Endothelial cell of umbilical vein (primary cell): ENCODE measurements at regions not wholly inside any gene's neighbourhood (a gene's known extent, or its start where the extent isn't known, plus 50 kb on each side); places are given as distances from the start of the nearest gene placed in this dataset.

ENCODE experiments used
- BruUV-seq: library from RNA; stranded (reverse); fragments of 400-500 nt; replicated peaks from 2 replicates; lab custom pipeline; 2021; lab: Mats Ljungman, UMichigan
- CTCF ChIA-PET: fragments of 300-600, 350-600 bp; sonication (Branson Sonifier 250); formaldehyde crosslinking; loops from one replicate; lab custom pipeline; 2021; ENCODE audit warnings: antibody characterized with exemption, inconsistent platforms; lab: Charles Lee
- POLR2A ChIA-PET: fragments of 300-600, 350-600 bp; sonication (Branson Sonifier 250); formaldehyde crosslinking; loops from one replicate; lab custom pipeline; 2021; ENCODE audit warnings: antibody characterized with exemption, inconsistent platforms; lab: Charles Lee
- DNase-seq: peaks from one replicate; pipeline ENCODE4 v3.0.0-alpha.2; 2011; ENCODE audit warnings: low read depth, low spot score
- FAIRE-seq: peaks from 2 replicates; lab custom pipeline; 2011; peaks lifted over from hg19 to GRCh38; lab: Jason Lieb, UNC
- H2AFZ ChIP-seq: 2 replicates; pipeline ENCODE4 v1.6.0; 2012; ENCODE audit warnings: low read depth, low read length, control low read depth, inconsistent platforms
- H3K27ac ChIP-seq: 2 replicates; pipeline ENCODE4 v1.5.1; 2011; ENCODE audit warnings: low read depth, mild to moderate bottlenecking, control low read depth, low read length, moderate library complexity; ENCODE audit not compliant: insufficient read depth
- H3K27me3 ChIP-seq, 2 experiments: 2 replicates each; pipeline versions ENCODE4 v1.6.0 to v1.6.1; 2011; ENCODE audit warnings: low read length in 2 of 2, mixed read lengths in 1 of 2; ENCODE audit not compliant: control insufficient read depth in 2 of 2, insufficient read depth in 2 of 2
- H3K36me3 ChIP-seq, 2 experiments: 2 replicates in 1 of 2; 3 replicates in 1 of 2; pipeline ENCODE4 v1.5.1; 2011; ENCODE audit warnings: low read length in 2 of 2, mild to moderate bottlenecking in 1 of 2, moderate library complexity in 1 of 2; ENCODE audit not compliant: control insufficient read depth in 2 of 2, insufficient read depth in 2 of 2; ENCODE audit errors: extremely low read depth in 1 of 2
- H3K4me1 ChIP-seq: 3 replicates; pipeline ENCODE4 v1.5.1; 2011; ENCODE audit warnings: mild to moderate bottlenecking, low read length; ENCODE audit not compliant: control insufficient read depth, insufficient read depth; ENCODE audit errors: extremely low read depth
- H3K4me2 ChIP-seq: 2 replicates; pipeline ENCODE4 v1.6.1; 2011; ENCODE audit warnings: low read length, control low read depth, mixed read lengths; ENCODE audit not compliant: insufficient read depth
- H3K4me3 ChIP-seq, 3 experiments: fragments of 200-600 bp in 1 of 3; sonication (generic), shearing (Covaris generic) in 1 of 3; replicated peaks in 1 of 3; 2 replicates each; pipeline ENCODE4 v1.5.1; 2011 to 2016; ENCODE audit warnings: control low read depth in 3 of 3, low read length in 3 of 3, mild to moderate bottlenecking in 2 of 3, inconsistent platforms in 1 of 3, low read depth in 1 of 3, moderate library complexity in 1 of 3; ENCODE audit not compliant: insufficient read depth in 1 of 3
- H3K79me2 ChIP-seq: 2 replicates; pipeline ENCODE4 v1.6.0; 2012; ENCODE audit warnings: low read length, inconsistent platforms; ENCODE audit not compliant: control insufficient read depth, insufficient read depth
- H3K9ac ChIP-seq: replicated peaks from 2 replicates; pipeline ENCODE3; 2011; ENCODE audit warnings: low read length, control low read depth; ENCODE audit not compliant: insufficient read depth; ENCODE audit errors: extremely low read depth
- H3K9me1 ChIP-seq: replicated peaks from 3 replicates; pipeline ENCODE4 v1.6.0; 2011; ENCODE audit warnings: mild to moderate bottlenecking, low read length; ENCODE audit not compliant: control insufficient read depth, insufficient read depth; ENCODE audit errors: extremely low read depth
- H3K9me3 ChIP-seq: replicated peaks from 2 replicates; pipeline ENCODE4 v1.5.1; 2012; ENCODE audit warnings: low read length, inconsistent platforms; ENCODE audit not compliant: control insufficient read depth, insufficient read depth
- H4K20me1 ChIP-seq: replicated peaks from 2 replicates; pipeline ENCODE3; 2011; ENCODE audit warnings: mild to moderate bottlenecking, low read length; ENCODE audit not compliant: control insufficient read depth, insufficient read depth; ENCODE audit errors: extremely low read depth
- CTCF ChIP-seq, 2 donors: IDR thresholded peaks; 1 replicate in 1 of 2; 2 replicates in 1 of 2; pipeline ENCODE4 v1.5.1; 2011; ENCODE audit warnings: low read length in 2 of 2, mild to moderate bottlenecking in 2 of 2, moderate library complexity in 2 of 2, control low read depth in 1 of 2, inconsistent platforms in 1 of 2, low read depth in 1 of 2; ENCODE audit not compliant: insufficient read depth in 1 of 2; ENCODE audit errors: extremely low read depth in 1 of 2
- EZH2 ChIP-seq: IDR thresholded peaks from 2 replicates; pipeline ENCODE4 v1.6.1; 2012; ENCODE audit warnings: borderline replicate concordance, low read depth, mild to moderate bottlenecking, moderate library complexity, low read length, inconsistent platforms; ENCODE audit not compliant: severe bottlenecking
- FOS ChIP-seq: IDR thresholded peaks from 2 replicates; pipeline ENCODE4 v1.6.1; 2011; ENCODE audit warnings: mild to moderate bottlenecking, low read length, moderate library complexity, borderline replicate concordance; ENCODE audit not compliant: insufficient read depth
- GATA2 ChIP-seq: IDR thresholded peaks from 2 replicates; pipeline ENCODE4 v1.7.0; 2011; ENCODE audit warnings: low read depth, mild to moderate bottlenecking, moderate library complexity, mixed read lengths, low read length; ENCODE audit not compliant: insufficient read length, insufficient read depth
- JUN ChIP-seq: IDR thresholded peaks from 2 replicates; pipeline ENCODE4 v1.6.1; 2011; ENCODE audit warnings: borderline replicate concordance, low read depth; ENCODE audit not compliant: insufficient read length, insufficient read depth
- MYC ChIP-seq: IDR thresholded peaks from one replicate; pipeline ENCODE4 v1.6.1; 2011; ENCODE audit warnings: mild to moderate bottlenecking, low read depth, low read length
- POLR2A ChIP-seq: IDR thresholded peaks from 2 replicates; pipeline ENCODE4 v1.6.1; 2012; ENCODE audit warnings: low read depth, mild to moderate bottlenecking, control low read depth, low read length
- POLR2AphosphoS5 ChIP-seq: IDR thresholded peaks from 2 replicates; pipeline ENCODE4 v1.6.1; 2012; ENCODE audit warnings: low read depth, mild to moderate bottlenecking, control low read depth, low read length, moderate library complexity; ENCODE audit not compliant: insufficient read depth
- dilution Hi-C: fragments of 300-500 bp; cut with MboI; formaldehyde crosslinking; loops from one replicate; pipeline ENCODE4 v1.15.0; 2019; ENCODE audit warnings: low sequenced_read_pairs; ENCODE audit not compliant: extremely low pct_ligation_motif_present
- intact Hi-C: fragments of 100-400 bp; cut with micrococcal nuclease; formaldehyde crosslinking; loops from one replicate; pipeline ENCODE4 v1.10.0; 2022
- TF ChIP-seq, protein P1 (sequence below): IDR thresholded peaks from 2 replicates; pipeline ENCODE4 v1.6.1; 2011; ENCODE audit not compliant: insufficient read depth, insufficient read length

- DNase-seq = no peak
- no peak overlapping the region for H3K9ac ChIP-seq
Measured at GRCh38 chr2:6186332-6187151, 494.4 kb downstream of the SOX11 start.

More at GRCh38 chr2:6186332-6187151, 494.4 kb downstream of the SOX11 start:
- intact Hi-C loops (no loop called here), dilution Hi-C loops (no loop called here)
- Histone ChIP-seq H3K4me1 (no peaks in the 10 kb centered on the region), H3K79me2 (no peaks in the 10 kb centered on the region), H3K9me3 (peaks cover 12% of the 10 kb centered on the region), H3K4me2 (no peak overlapping the region), H2AFZ (no peak overlapping the region), H3K36me3 (no peaks in the 10 kb centered on the region), H4K20me1 (no peaks in the 10 kb centered on the region), H3K27ac (no peak overlapping the region), H3K27me3 (no peaks in the 10 kb centered on the region), H3K4me3 (no peak overlapping the region), H3K9me1 (no peaks in the 10 kb centered on the region)
- no peak for TF ChIP-seq JUN
- TF ChIP-seq CTCF (IDR thresholded peaks at IDR 0.05; ENCODE audit: extremely low read depth in 1 of 2, insufficient read depth in 1 of 2, low read depth in 1 of 2, low read length in 2 of 2) = no peak
- no peak for TF ChIP-seq FOS
- TF ChIP-seq GATA2 = no peak
- no peak for TF ChIP-seq MYC
- TF ChIP-seq POLR2A = no peak
- no peak for TF ChIP-seq POLR2AphosphoS5
- TF ChIP-seq, protein P1, sequence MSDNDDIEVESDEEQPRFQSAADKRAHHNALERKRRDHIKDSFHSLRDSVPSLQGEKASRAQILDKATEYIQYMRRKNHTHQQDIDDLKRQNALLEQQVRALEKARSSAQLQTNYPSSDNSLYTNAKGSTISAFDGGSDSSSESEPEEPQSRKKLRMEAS = no peak
- TF ChIP-seq EZH2 = no peak
- ChIA-PET CTCF (no interaction called here), POLR2A (no interaction called here)
- no TSS peak for BruUV-seq
- no peak for FAIRE-seq
